Aorta (tissue), 5 donors: ENCODE measurements at regions not wholly inside any gene's neighbourhood (a gene's known extent, or its start where the extent isn't known, plus 50 kb on each side); places are given as distances from the start of the nearest gene placed in this dataset.
"Not testable (repeated sequence)": the region's sequence is repeated elsewhere in the genome, so short reads cannot be mapped to it uniquely, and the experiment has no call there.

Experiments used
- ATAC-seq: fragments of 200-7000 bp; cut with Tn5 transposase; one replicate; pipeline ENCODE4 v1.9.1; 2022; ENCODE audit warnings: moderate library complexity; ENCODE audit not compliant: low FRiP score
- DNase-seq, 2 donors: peaks; one replicate each; pipeline ENCODE4 v3.0.0-alpha.2; 2020
- H3K27ac ChIP-seq, 2 donors: one replicate each; pipeline ENCODE4 v1.5.1; 2013; ENCODE audit warnings: low read length in 2 of 2, mild to moderate bottlenecking in 2 of 2, moderate library complexity in 2 of 2, control low read depth in 1 of 2, inconsistent platforms in 1 of 2, low read depth in 1 of 2
- H3K27me3 ChIP-seq, 2 donors: one replicate each; pipeline ENCODE4 v1.6.1; 2013; ENCODE audit warnings: control low read depth in 1 of 2, low read length in 1 of 2, mild to moderate bottlenecking in 1 of 2, moderate library complexity in 1 of 2; ENCODE audit not compliant: insufficient read depth in 2 of 2, control insufficient read depth in 1 of 2
- H3K36me3 ChIP-seq, 2 donors: one replicate each; pipeline ENCODE4 v1.6.1; 2013; ENCODE audit warnings: control low read depth in 1 of 2, low read length in 1 of 2, mild to moderate bottlenecking in 1 of 2; ENCODE audit not compliant: insufficient read depth in 2 of 2, control insufficient read depth in 1 of 2
- H3K4me1 ChIP-seq, 2 donors: one replicate each; pipeline ENCODE4 v1.6.1; 2013; ENCODE audit warnings: low read length in 2 of 2, control low read depth in 1 of 2, mild to moderate bottlenecking in 1 of 2, moderate library complexity in 1 of 2; ENCODE audit not compliant: insufficient read depth in 2 of 2, control insufficient read depth in 1 of 2
- H3K4me3 ChIP-seq, 2 donors: one replicate each; pipeline ENCODE4 v1.5.1; 2013; ENCODE audit warnings: low read length in 2 of 2, control low read depth in 1 of 2, mild to moderate bottlenecking in 1 of 2
- H3K9me3 ChIP-seq: one replicate; pipeline ENCODE4 v1.6.1; 2013; ENCODE audit warnings: mild to moderate bottlenecking, low read length; ENCODE audit not compliant: control insufficient read depth
- WGBS, 2 donors: extraction: QIAGEN DNeasy Blood & Tissue Kit; methylation state at CpG; one replicate each; pipeline ENCODE4 v1.1.7; 2013; 5-methylcytosine and 5-hydroxymethylcytosine counted together
- intact Hi-C, 2 donors: fragments of 100-400 bp; cut with DNase I; formaldehyde crosslinking; loops; one replicate each; pipeline versions ENCODE4 v1.14.2 to v1.15.0; 2022
- donor health status: healthy with polysubstance abuse.
- donor health status: Bipolar disorder and iron deficiency.
- donor health status: DM: no; HTN: no; CAD: no.
- donor health status: DM: no; HTN: no; CAD: no.
- donor health status: DM: yes; HTN: yes; CAD: no.

GRCh38 chr2:8595811-8596600, 85.8 kb upstream of the ID2 start:
- ATAC-seq, result no peak
- DNase-seq, result no peak
- 88% methylated on average over 27 of the region's 27 CpGs for WGBS, 2 donors

GRCh38 chr2:8597094-8597493, 84.8 kb upstream of the ID2 start:
- H3K4me3 ChIP-seq, result no peak overlapping the region
- no peak for DNase-seq
- no peaks in the 10 kb centered on the region for H3K36me3 ChIP-seq
- no peaks in the 10 kb centered on the region for H3K27me3 ChIP-seq
- H3K27ac ChIP-seq, result no peak overlapping the region
- no peaks in the 10 kb centered on the region for H3K9me3 ChIP-seq
- no peak for ATAC-seq
- intact Hi-C loops, result no loop called here
- H3K4me1 ChIP-seq, result no peaks in the 10 kb centered on the region

More at GRCh38 chr2:8595811-8596600, 85.8 kb upstream of the ID2 start:
- Histone ChIP-seq H3K27ac (no peak overlapping the region), H3K9me3 (no peaks in the 10 kb centered on the region), H3K4me3 (no peak overlapping the region), H3K4me1 (no peaks in the 10 kb centered on the region), H3K27me3 (no peaks in the 10 kb centered on the region), H3K36me3 (no peaks in the 10 kb centered on the region)
- intact Hi-C loops, result no loop called here

- Histone ChIP-seq H3K4me1 (no peaks in the 10 kb centered on the region), H3K27ac (no peak overlapping the region), H3K4me3 (no peak overlapping the region), H3K9me3 (no peaks in the 10 kb centered on the region), H3K27me3 (no peaks in the 10 kb centered on the region), H3K36me3 (no peaks in the 10 kb centered on the region)
- ATAC-seq (no peak), DNase-seq (no peak)
- intact Hi-C loops, result no loop called here
- 96 to 97% methylated on average over 8 of the region's 8 CpGs for WGBS, 2 donors
Measured at GRCh38 chr2:8597559-8598225, 84.2 kb upstream of the ID2 start.

- Histone ChIP-seq H3K36me3 (no peaks in the 10 kb centered on the region), H3K27ac (no peak overlapping the region), H3K4me1 (no peaks in the 10 kb centered on the region), H3K27me3 (no peaks in the 10 kb centered on the region), H3K9me3 (no peaks in the 10 kb centered on the region), H3K4me3 (no peak overlapping the region)
- WGBS, 2 donors, result 94 to 97% methylated on average over 13 of the region's 13 CpGs
- DNase-seq (peak in 1 of 2 donors; percentile 63), ATAC-seq (peak; percentile 68)
- intact Hi-C loops, result no loop called here
Measured at GRCh38 chr2:8598295-8599165, 83.3 kb upstream of the ID2 start.

- 93 to 94% methylated on average over 22 to 24 of the region's 24 CpGs for WGBS, 2 donors
- intact Hi-C loops, result no loop called here
Measured at GRCh38 chr2:8599421-8600242, 82.2 kb upstream of the ID2 start.

GRCh38 chr2:8600456-8600855, 81.4 kb upstream of the ID2 start:
- H3K36me3 ChIP-seq, result no peaks in the 10 kb centered on the region
- DNase-seq (no peak), ATAC-seq (no peak)
- H3K4me1 ChIP-seq, result no peaks in the 10 kb centered on the region
- no peaks in the 10 kb centered on the region for H3K9me3 ChIP-seq
- no peaks in the 10 kb centered on the region for H3K27me3 ChIP-seq
- no peak overlapping the region for H3K27ac ChIP-seq
- intact Hi-C loops, result no loop called here
- no peak overlapping the region for H3K4me3 ChIP-seq
- 96% methylated on average over 14 of the region's 14 CpGs for WGBS, 2 donors

More at GRCh38 chr2:8599421-8600242, 82.2 kb upstream of the ID2 start:
- no peaks in the 10 kb centered on the region for H3K36me3 ChIP-seq
- no peak for DNase-seq
- no peak overlapping the region for H3K4me3 ChIP-seq
- no peaks in the 10 kb centered on the region for H3K27me3 ChIP-seq
- ATAC-seq, result no peak
- H3K9me3 ChIP-seq, result no peaks in the 10 kb centered on the region
- H3K4me1 ChIP-seq, result no peaks in the 10 kb centered on the region
- H3K27ac ChIP-seq, result no peak overlapping the region

GRCh38 chr2:8602809-8603208, 79.0 kb upstream of the ID2 start:
- H3K4me1 ChIP-seq, result no peaks in the 10 kb centered on the region
- no peaks in the 10 kb centered on the region for H3K27me3 ChIP-seq
- H3K36me3 ChIP-seq, result no peaks in the 10 kb centered on the region
- 95 to 96% methylated on average over 3 of the region's 3 CpGs for WGBS, 2 donors
- H3K9me3 ChIP-seq, result no peaks in the 10 kb centered on the region
- H3K4me3 ChIP-seq, result no peak overlapping the region
- ATAC-seq, result no peak
- intact Hi-C loops, result no loop called here
- H3K27ac ChIP-seq, result no peak overlapping the region
- no peak for DNase-seq

GRCh38 chr2:8603356-8603755, 78.5 kb upstream of the ID2 start:
- intact Hi-C loops, H3K36me3 ChIP-seq, H3K9me3 ChIP-seq, H3K4me3 ChIP-seq, ATAC-seq, H3K4me1 ChIP-seq, H3K27ac ChIP-seq, DNase-seq, H3K27me3 ChIP-seq: not testable (repeated sequence)
- WGBS, 2 donors, result 90 to 96% methylated on average over 4 of the region's 4 CpGs
